ENCODE measurements at regions not wholly inside any gene's neighbourhood (a gene's known extent, or its start where the extent isn't known, plus 50 kb on each side); places are given as distances from the start of the nearest gene placed in this dataset.

DNA sequence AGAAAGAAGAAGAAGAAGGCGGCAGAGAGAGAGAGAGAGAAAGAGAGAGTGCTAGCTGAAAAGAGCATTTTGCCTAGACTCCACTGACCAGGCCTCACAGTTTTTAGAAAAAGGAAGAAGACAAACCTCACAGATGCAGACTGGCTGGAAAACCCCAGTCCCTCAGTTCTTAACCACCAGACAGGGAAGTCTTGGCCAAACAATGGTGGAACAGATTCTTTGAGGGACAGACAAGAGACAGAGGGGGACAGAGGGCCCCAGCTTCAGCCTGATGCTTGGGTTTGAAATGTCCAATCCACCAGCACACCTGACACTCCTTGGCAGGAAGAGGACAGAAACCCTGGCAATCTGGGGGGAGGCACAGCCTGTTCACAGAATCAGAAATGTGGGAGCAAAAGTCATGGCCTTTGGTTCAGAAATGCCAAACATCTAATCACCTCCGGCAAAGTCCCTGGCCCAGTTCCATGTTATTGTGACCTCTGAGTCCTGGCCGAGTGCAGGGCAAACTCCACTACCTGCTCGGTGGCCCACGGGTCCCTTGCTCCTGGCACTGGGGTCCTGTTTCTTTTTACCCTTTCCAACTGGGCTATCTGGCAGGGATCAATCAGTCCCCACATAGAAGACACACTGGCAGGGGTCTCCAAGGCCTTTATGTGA, 235.2 kb downstream of the LY86 start:
- intact Hi-C loops (cut with micrococcal nuclease): no loop called here
- Histone ChIP-seq H3K36me3 (ENCODE audit: control insufficient read depth in 2 of 2, extremely low read depth in 1 of 2, insufficient read depth in 2 of 2, low read length in 2 of 2) (no peaks in the 10 kb centered on the region), H3K27ac (ENCODE audit: insufficient read depth, low read depth, low read length) (no peak overlapping the region), H3K4me1 (ENCODE audit: control insufficient read depth, extremely low read depth, insufficient read depth, low read length) (peaks cover 16% of the 10 kb centered on the region), H3K27me3 (ENCODE audit: control insufficient read depth in 2 of 2, insufficient read depth in 2 of 2, low read length in 2 of 2) (peaks cover 0 to 4% of the 10 kb centered on the region in 2 experiments), H3K79me2 (ENCODE audit: control insufficient read depth, insufficient read depth, low read length) (no peaks in the 10 kb centered on the region), H3K9me3 (replicated peaks; ENCODE audit: control insufficient read depth, insufficient read depth, low read length) (no peaks in the 10 kb centered on the region), H3K4me2 (ENCODE audit: insufficient read depth, low read length) (no peak overlapping the region), H4K20me1 (replicated peaks; ENCODE audit: control insufficient read depth, extremely low read depth, insufficient read depth, low read length) (no peaks in the 10 kb centered on the region), H3K4me3 (replicated peaks in 1 of 3; ENCODE audit: insufficient read depth in 1 of 3, low read depth in 1 of 3, low read length in 3 of 3) (no peak overlapping the region), H3K9me1 (replicated peaks; ENCODE audit: control insufficient read depth, extremely low read depth, insufficient read depth, low read length) (no peaks in the 10 kb centered on the region), H3K9ac (replicated peaks; ENCODE audit: extremely low read depth, insufficient read depth, low read length) (no peak overlapping the region), H2AFZ (ENCODE audit: low read depth, low read length) (no peak overlapping the region)
- TF ChIP-seq CTCF (IDR thresholded peaks at IDR 0.05; ENCODE audit: extremely low read depth in 1 of 2, insufficient read depth in 1 of 2, low read depth in 1 of 2, low read length in 2 of 2): no peak
- dilution Hi-C loops (cut with MboI; ENCODE audit: extremely low pct_ligation_motif_present, low sequenced_read_pairs): no loop called here
- ChIA-PET CTCF (interaction anchor here (2.1 kb wide), 1 partner anchor 9 kb away, joined by 4 read pairs; no protein-coding TSS in a partner anchor), POLR2A (no interaction called here)
- FAIRE-seq (no peak), DNase-seq (ENCODE audit: low read depth, low spot score) (no peak)
- BruUV-seq (replicated peaks): no TSS peak

GRCh38 chr6:6824381-6824780, 235.9 kb downstream of the LY86 start:
- Histone ChIP-seq H3K9ac (replicated peaks; ENCODE audit: extremely low read depth, insufficient read depth, low read length) (no peak overlapping the region), H3K4me1 (ENCODE audit: control insufficient read depth, extremely low read depth, insufficient read depth, low read length) (peaks cover 16% of the 10 kb centered on the region), H3K4me3 (replicated peaks in 1 of 3; ENCODE audit: insufficient read depth in 1 of 3, low read depth in 1 of 3, low read length in 3 of 3) (no peak overlapping the region), H3K27ac (ENCODE audit: insufficient read depth, low read depth, low read length) (no peak overlapping the region), H3K9me1 (replicated peaks; ENCODE audit: control insufficient read depth, extremely low read depth, insufficient read depth, low read length) (no peaks in the 10 kb centered on the region), H3K4me2 (ENCODE audit: insufficient read depth, low read length) (no peak overlapping the region), H3K79me2 (ENCODE audit: control insufficient read depth, insufficient read depth, low read length) (no peaks in the 10 kb centered on the region), H3K27me3 (ENCODE audit: control insufficient read depth in 2 of 2, insufficient read depth in 2 of 2, low read length in 2 of 2) (peaks cover 0 to 4% of the 10 kb centered on the region in 2 experiments), H4K20me1 (replicated peaks; ENCODE audit: control insufficient read depth, extremely low read depth, insufficient read depth, low read length) (no peaks in the 10 kb centered on the region), H3K9me3 (replicated peaks; ENCODE audit: control insufficient read depth, insufficient read depth, low read length) (no peaks in the 10 kb centered on the region), H3K36me3 (ENCODE audit: control insufficient read depth in 2 of 2, extremely low read depth in 1 of 2, insufficient read depth in 2 of 2, low read length in 2 of 2) (no peaks in the 10 kb centered on the region), H2AFZ (ENCODE audit: low read depth, low read length) (no peak overlapping the region)
- DNase-seq (ENCODE audit: low read depth, low spot score) (no peak), FAIRE-seq (no peak)
- dilution Hi-C loops (cut with MboI; ENCODE audit: extremely low pct_ligation_motif_present, low sequenced_read_pairs): no loop called here
- no peak for TF ChIP-seq POLR2A (IDR thresholded peaks at IDR 0.05; ENCODE audit: low read depth, low read length)
- TF ChIP-seq FOS (IDR thresholded peaks at IDR 0.05; ENCODE audit: borderline replicate concordance, insufficient read depth, low read length): no peak
- TF ChIP-seq GATA2 (IDR thresholded peaks at IDR 0.05; ENCODE audit: insufficient read depth, insufficient read length, low read depth, low read length): no peak
- TF ChIP-seq JUN (IDR thresholded peaks at IDR 0.05; ENCODE audit: borderline replicate concordance, insufficient read depth, insufficient read length, low read depth): no peak
- no peak for TF ChIP-seq CTCF (IDR thresholded peaks at IDR 0.05; ENCODE audit: extremely low read depth in 1 of 2, insufficient read depth in 1 of 2, low read depth in 1 of 2, low read length in 2 of 2)
- no peak for TF ChIP-seq MYC (IDR thresholded peaks at IDR 0.05; ENCODE audit: low read depth, low read length)
- TF ChIP-seq POLR2AphosphoS5 (IDR thresholded peaks at IDR 0.05; ENCODE audit: insufficient read depth, low read depth, low read length): no peak
- no peak for TF ChIP-seq EZH2 (IDR thresholded peaks at IDR 0.05; ENCODE audit: borderline replicate concordance, low read depth, low read length, severe bottlenecking)
- TF ChIP-seq, protein P1, sequence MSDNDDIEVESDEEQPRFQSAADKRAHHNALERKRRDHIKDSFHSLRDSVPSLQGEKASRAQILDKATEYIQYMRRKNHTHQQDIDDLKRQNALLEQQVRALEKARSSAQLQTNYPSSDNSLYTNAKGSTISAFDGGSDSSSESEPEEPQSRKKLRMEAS (IDR thresholded peaks at IDR 0.05; ENCODE audit: insufficient read depth, insufficient read length): no peak
- CTCF ChIA-PET: interaction anchor here (2.1 kb wide), 1 partner anchor 9 kb away, joined by 4 read pairs; no protein-coding TSS in a partner anchor
- POLR2A ChIA-PET: no interaction called here
- intact Hi-C loops (cut with micrococcal nuclease): no loop called here
- no TSS peak for BruUV-seq (replicated peaks)
